Neuronal stem cell (in vitro differentiated cells): ENCODE measurements at regions not wholly inside any gene's neighbourhood (a gene's known extent, or its start where the extent isn't known, plus 50 kb on each side); places are given as distances from the start of the nearest gene placed in this dataset.

Experiments used
- DNase-seq: peaks from one replicate; pipeline ENCODE4 v3.0.0-alpha.2; 2013; ENCODE audit warnings: low spot score
- H2AFZ ChIP-seq: one replicate; pipeline ENCODE4 v1.6.1; 2013; ENCODE audit warnings: mild to moderate bottlenecking, low read length, inconsistent platforms
- H2AK5ac ChIP-seq: 2 replicates; pipeline ENCODE4 v1.6.1; 2013; ENCODE audit warnings: low read depth, mild to moderate bottlenecking, inconsistent platforms, low read length, moderate library complexity, mixed read lengths
- H2BK120ac ChIP-seq: 2 replicates; pipeline ENCODE4 v1.6.1; 2013; ENCODE audit warnings: low read depth, mild to moderate bottlenecking, inconsistent platforms, low read length, moderate library complexity, mixed read lengths
- H2BK12ac ChIP-seq: one replicate; pipeline ENCODE4 v1.6.1; 2013; ENCODE audit warnings: low read length, inconsistent platforms
- H2BK15ac ChIP-seq: 2 replicates; pipeline ENCODE4 v1.6.1; 2013; ENCODE audit warnings: mild to moderate bottlenecking, low read length, inconsistent platforms, mixed read lengths
- H2BK5ac ChIP-seq: one replicate; pipeline ENCODE4 v1.6.1; 2013; ENCODE audit warnings: inconsistent platforms, mild to moderate bottlenecking, low read length, moderate library complexity
- H3K14ac ChIP-seq: one replicate; pipeline ENCODE4 v1.6.1; 2013; ENCODE audit warnings: low read length, inconsistent platforms
- H3K18ac ChIP-seq: 2 replicates; pipeline ENCODE4 v1.6.1; 2013; ENCODE audit warnings: low read length, inconsistent platforms
- H3K23ac ChIP-seq: 2 replicates; pipeline ENCODE4 v1.6.1; 2013; ENCODE audit warnings: low read depth, mild to moderate bottlenecking, mixed read lengths, low read length, inconsistent platforms; ENCODE audit not compliant: poor library complexity
- H3K27ac ChIP-seq: replicated peaks from 3 replicates; pipeline ENCODE4 v1.5.1; 2013; ENCODE audit warnings: low read length, inconsistent platforms
- H3K27me3 ChIP-seq, 3 experiments: 2 replicates each; pipeline ENCODE4 v1.6.1; 2013; ENCODE audit warnings: low read length in 3 of 3, mild to moderate bottlenecking in 2 of 3, inconsistent platforms in 1 of 3, low read depth in 1 of 3, mixed read lengths in 1 of 3, moderate library complexity in 1 of 3; ENCODE audit not compliant: control insufficient read depth in 3 of 3, insufficient read depth in 3 of 3
- H3K36me3 ChIP-seq, 2 donors: replicated peaks in 1 of 2; 2 replicates each; pipeline ENCODE4 v1.6.1; 2013; ENCODE audit warnings: low read length in 2 of 2; ENCODE audit not compliant: control insufficient read depth in 2 of 2, insufficient read depth in 2 of 2
- H3K4ac ChIP-seq: 2 replicates; pipeline ENCODE4 v1.6.1; 2013; ENCODE audit warnings: inconsistent platforms, mild to moderate bottlenecking, low read length, moderate library complexity
- H3K4me1 ChIP-seq, 2 donors: 1 replicate in 1 of 2; 2 replicates in 1 of 2; pipeline ENCODE4 v1.6.1; 2013; ENCODE audit warnings: low read length in 2 of 2, low read depth in 1 of 2; ENCODE audit not compliant: control insufficient read depth in 2 of 2, insufficient read depth in 1 of 2
- H3K4me2 ChIP-seq: one replicate; pipeline ENCODE4 v1.6.1; 2013; ENCODE audit warnings: mild to moderate bottlenecking, low read length, inconsistent platforms; ENCODE audit not compliant: insufficient read depth, poor library complexity, severe bottlenecking
- H3K4me3 ChIP-seq, 2 donors: 2 replicates each; pipeline ENCODE4 v1.5.1; 2013; ENCODE audit warnings: low read length in 2 of 2, mild to moderate bottlenecking in 2 of 2, inconsistent platforms in 1 of 2, moderate library complexity in 1 of 2
- H3K79me1 ChIP-seq: one replicate; pipeline ENCODE4 v1.6.1; 2013; ENCODE audit warnings: low read depth, mild to moderate bottlenecking, inconsistent platforms, low read length, moderate library complexity
- H3K9ac ChIP-seq: one replicate; pipeline ENCODE4 v1.6.1; 2013; ENCODE audit warnings: mild to moderate bottlenecking, low read depth, low read length, inconsistent platforms; ENCODE audit not compliant: poor library complexity
- H3K9me3 ChIP-seq, 2 donors: replicated peaks in 1 of 2; 2 replicates each; pipeline versions ENCODE3 to v1.6.1; 2013; ENCODE audit warnings: low read length in 2 of 2, mild to moderate bottlenecking in 2 of 2, inconsistent platforms in 1 of 2, low read depth in 1 of 2, mixed read lengths in 1 of 2, moderate library complexity in 1 of 2; ENCODE audit not compliant: control insufficient read depth in 2 of 2, insufficient read depth in 1 of 2
- H4K8ac ChIP-seq: one replicate; pipeline ENCODE4 v1.6.1; 2013; ENCODE audit warnings: low read depth, mild to moderate bottlenecking, inconsistent platforms, low read length, moderate library complexity
- H4K91ac ChIP-seq: one replicate; pipeline ENCODE4 v1.6.1; 2013; ENCODE audit warnings: low read length, low read depth, mild to moderate bottlenecking, inconsistent platforms; ENCODE audit not compliant: poor library complexity
- WGBS, 2 donors: extraction: QIAGEN DNeasy Blood & Tissue Kit; methylation state at CpG; one replicate each; pipeline ENCODE4 v1.1.7; 2013; ENCODE audit warnings: missing lambda C conversion rate in 2 of 2, mixed read lengths in 1 of 2; ENCODE audit not compliant: insufficient read length in 2 of 2, insufficient replicate concordance in 1 of 2; ENCODE audit errors: extremely low coverage in 2 of 2; 5-methylcytosine and 5-hydroxymethylcytosine counted together

GRCh38 chr11:28596816-28597215, 488.6 kb downstream of the METTL15 start:
- DNase-seq = no peak
- no peaks in the 10 kb centered on the region for H3K9me3 ChIP-seq
- H3K4ac ChIP-seq = no peak overlapping the region
- H3K4me1 ChIP-seq = no peaks in the 10 kb centered on the region
- H2BK12ac ChIP-seq = no peak overlapping the region
- WGBS, 2 donors = no CpG with 5 or more reads among the region's 2 CpGs
- no peak overlapping the region for H4K91ac ChIP-seq
- H3K4me3 ChIP-seq = no peak overlapping the region
- H3K36me3 ChIP-seq = no peaks in the 10 kb centered on the region
- no peak overlapping the region for H2BK120ac ChIP-seq
- H3K27me3 ChIP-seq = no peaks in the 10 kb centered on the region
- no peak overlapping the region for H3K23ac ChIP-seq
- no peak overlapping the region for H2BK15ac ChIP-seq
- H3K79me1 ChIP-seq = no peaks in the 10 kb centered on the region
- H3K27ac ChIP-seq = no peak overlapping the region
- H2AK5ac ChIP-seq = no peak overlapping the region
- no peak overlapping the region for H2AFZ ChIP-seq
- no peak overlapping the region for H3K18ac ChIP-seq
- H2BK5ac ChIP-seq = no peak overlapping the region
- H3K14ac ChIP-seq = no peak overlapping the region
- no peak overlapping the region for H3K9ac ChIP-seq
- no peak overlapping the region for H3K4me2 ChIP-seq
- no peak overlapping the region for H4K8ac ChIP-seq

- H3K4ac ChIP-seq = no peak overlapping the region
- H3K14ac ChIP-seq = no peak overlapping the region
- no peak overlapping the region for H2AK5ac ChIP-seq
- H2BK5ac ChIP-seq = no peak overlapping the region
- no peak overlapping the region for H3K4me2 ChIP-seq
- H3K18ac ChIP-seq = no peak overlapping the region
- H3K4me3 ChIP-seq = no peak overlapping the region
- no peaks in the 10 kb centered on the region for H3K36me3 ChIP-seq
- H2BK15ac ChIP-seq = no peak overlapping the region
- no peak overlapping the region for H2BK12ac ChIP-seq
- no peak for DNase-seq
- no peak overlapping the region for H3K9ac ChIP-seq
- no peaks in the 10 kb centered on the region for H3K9me3 ChIP-seq
- H3K23ac ChIP-seq = no peak overlapping the region
- no peak overlapping the region for H4K8ac ChIP-seq
- no peak overlapping the region for H2AFZ ChIP-seq
- H2BK120ac ChIP-seq = no peak overlapping the region
- no peaks in the 10 kb centered on the region for H3K79me1 ChIP-seq
- H3K27ac ChIP-seq = no peak overlapping the region
- no peaks in the 10 kb centered on the region for H3K27me3 ChIP-seq
- no peak overlapping the region for H4K91ac ChIP-seq
- no peaks in the 10 kb centered on the region for H3K4me1 ChIP-seq
Measured at GRCh38 chr11:28592141-28592540, 484.0 kb downstream of the METTL15 start.

DNA sequence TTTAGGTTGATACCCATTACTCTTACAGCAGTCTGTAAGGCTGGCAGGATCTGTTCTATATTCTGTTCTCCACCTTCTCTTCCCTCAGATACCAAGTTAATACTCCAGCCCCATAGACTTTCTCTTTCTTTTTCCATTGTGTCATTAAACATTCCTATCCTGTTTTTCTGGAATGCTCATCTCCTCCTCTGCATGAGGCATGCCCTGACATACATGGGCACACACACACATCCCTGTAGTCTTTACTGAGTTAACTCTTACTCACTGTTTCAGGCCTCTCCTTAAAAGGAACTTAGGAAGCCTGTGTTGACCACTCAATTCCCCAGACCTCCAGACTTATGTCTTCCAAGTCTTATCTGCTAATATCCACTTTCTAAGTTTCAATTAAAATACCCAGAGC, 476.8 kb downstream of the METTL15 start:
- no peak overlapping the region for H3K27ac ChIP-seq

DNA sequence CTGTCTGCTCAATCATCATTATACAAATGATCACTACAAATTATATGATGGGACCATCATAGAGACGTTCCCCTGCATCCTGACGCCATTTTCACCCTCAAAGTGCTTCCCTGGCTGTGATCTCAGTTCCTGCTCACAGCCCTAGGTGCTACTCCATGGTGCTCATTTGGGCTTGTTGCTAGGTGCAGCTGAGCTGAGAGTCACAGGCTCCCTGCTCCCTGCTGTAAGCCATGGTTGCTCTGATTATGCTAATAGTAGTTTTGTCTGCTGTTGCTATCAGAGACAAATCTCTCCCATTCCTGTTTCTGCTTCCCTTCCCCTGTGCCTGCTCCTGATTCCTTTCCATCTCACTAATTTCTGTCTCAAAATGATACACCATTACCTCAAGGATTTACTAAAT, 474.3 kb downstream of the METTL15 start:
- H4K8ac ChIP-seq = no peak overlapping the region
- H3K4ac ChIP-seq = no peak overlapping the region
- no peak overlapping the region for H2BK12ac ChIP-seq
- H3K9me3 ChIP-seq = no peaks in the 10 kb centered on the region
- no peak overlapping the region for H2BK15ac ChIP-seq
- H3K4me3 ChIP-seq = no peak overlapping the region
- no peak overlapping the region for H3K4me2 ChIP-seq
- no peak overlapping the region for H4K91ac ChIP-seq
- H2AK5ac ChIP-seq = no peak overlapping the region
- H3K36me3 ChIP-seq = no peaks in the 10 kb centered on the region
- no peak overlapping the region for H2BK5ac ChIP-seq
- H3K27me3 ChIP-seq = no peaks in the 10 kb centered on the region
- no peak overlapping the region for H3K27ac ChIP-seq
- H3K23ac ChIP-seq = no peak overlapping the region
- DNase-seq = no peak
- no CpG with 5 or more reads among the region's 2 CpGs for WGBS, 2 donors
- H2AFZ ChIP-seq = no peak overlapping the region
- no peaks in the 10 kb centered on the region for H3K79me1 ChIP-seq
- no peak overlapping the region for H3K9ac ChIP-seq
- H2BK120ac ChIP-seq = no peak overlapping the region
- no peak overlapping the region for H3K14ac ChIP-seq
- H3K4me1 ChIP-seq = no peaks in the 10 kb centered on the region
- H3K18ac ChIP-seq = no peak overlapping the region

More for the DNA sequence above, 476.8 kb downstream of the METTL15 start:
- Histone ChIP-seq H3K36me3 (no peaks in the 10 kb centered on the region), H2BK12ac (no peak overlapping the region), H3K14ac (no peak overlapping the region), H2BK15ac (no peak overlapping the region), H3K4me2 (no peak overlapping the region), H3K4me3 (no peak overlapping the region), H3K9me3 (no peaks in the 10 kb centered on the region), H3K79me1 (no peaks in the 10 kb centered on the region), H3K18ac (no peak overlapping the region), H2BK120ac (no peak overlapping the region), H3K4ac (no peak overlapping the region), H2BK5ac (no peak overlapping the region), H3K23ac (no peak overlapping the region), H2AK5ac (no peak overlapping the region), H4K8ac (no peak overlapping the region), H3K4me1 (no peaks in the 10 kb centered on the region), H2AFZ (no peak overlapping the region), H3K27me3 (no peaks in the 10 kb centered on the region), H3K9ac (no peak overlapping the region), H4K91ac (no peak overlapping the region)
- DNase-seq = no peak
